Ovary (tissue), 3 donors: ENCODE measurements at regions not wholly inside any gene's neighbourhood (a gene's known extent, or its start where the extent isn't known, plus 50 kb on each side); places are given as distances from the start of the nearest gene placed in this dataset.

Experiments
- CTCF ChIP-seq, 3 donors: fragments of 450-650 bp in 2 of 3; fragments of 200-600 bp in 1 of 3; IDR thresholded peaks; one replicate each; pipeline versions ENCODE4 v1.5.1 to v1.8.0; 2016 to 2022; ENCODE audit warnings: antibody characterized with exemption in 3 of 3, mild to moderate bottlenecking in 1 of 3
- EP300 ChIP-seq: sonication (generic); formaldehyde crosslinking; IDR thresholded peaks from one replicate; pipeline ENCODE4 v1.6.1; 2017; ENCODE audit warnings: antibody characterized with exemption
- POLR2A ChIP-seq: fragments of 450-650 bp; IDR thresholded peaks from one replicate; pipeline ENCODE4 v1.6.1; 2017; ENCODE audit warnings: antibody characterized with exemption, mild to moderate bottlenecking, moderate library complexity
- donor health status: DM: no; HTN: no; CAD: no.

- TF ChIP-seq CTCF (IDR thresholded peaks at IDR 0.05), result no peak
- TF ChIP-seq EP300, result no peak
- no peak for TF ChIP-seq POLR2A
Measured at GRCh38 chr11:115580927-115581680, 76.9 kb upstream of the CADM1 start.
